ENCODE measurements at regions not wholly inside any gene's neighbourhood (a gene's known extent, or its start where the extent isn't known, plus 50 kb on each side); places are given as distances from the start of the nearest gene placed in this dataset.
"Not testable (repeated sequence)": the region's sequence is repeated elsewhere in the genome, so short reads cannot be mapped to it uniquely, and the experiment has no call there.

DNA sequence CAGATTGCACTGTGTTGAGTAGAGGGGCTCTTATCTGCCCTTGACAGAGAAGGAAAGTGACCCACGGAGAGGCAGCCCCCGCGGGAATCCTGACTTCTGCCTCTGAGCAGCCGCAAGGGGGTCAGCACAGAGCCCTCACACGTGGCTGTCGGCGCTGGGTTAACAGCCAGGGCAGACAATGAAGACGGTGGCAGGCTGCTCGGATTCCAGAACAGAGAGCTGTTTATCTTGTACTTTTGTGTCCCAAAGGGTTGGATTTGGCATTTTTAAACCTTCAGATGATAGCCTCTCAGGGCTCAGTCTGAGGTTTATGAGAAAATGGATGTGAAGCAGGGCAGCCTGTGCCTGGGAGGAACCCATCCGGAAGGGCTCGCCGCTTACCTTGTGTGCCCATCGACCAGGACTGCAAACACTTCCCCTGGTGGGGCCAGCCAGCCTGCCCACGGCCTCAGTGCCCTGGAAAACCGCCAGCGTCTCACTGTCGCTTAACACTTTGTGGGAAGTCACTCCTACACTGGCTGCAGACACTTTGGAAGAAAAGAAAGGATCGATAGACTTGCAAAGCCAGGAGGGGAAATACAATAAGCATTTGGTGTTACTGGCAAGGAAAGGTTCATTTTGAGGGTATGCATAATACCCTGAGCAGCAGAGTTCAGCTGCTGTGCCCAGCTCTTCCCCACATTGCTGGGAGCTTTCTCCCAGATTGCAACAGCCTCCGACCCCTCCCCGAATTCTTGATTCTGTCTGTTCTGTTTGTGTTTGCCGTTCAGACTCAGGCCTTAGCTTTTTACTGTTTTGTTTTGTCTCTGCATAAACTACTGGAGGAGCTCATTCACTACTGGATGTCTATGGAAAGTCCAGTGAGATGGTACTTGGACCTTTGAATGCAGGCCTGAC is 325.3 kb upstream of the MYT1L start:
- H3K4me3 ChIP-seq (ENCODE audit: low read depth, low read length): no peak overlapping the region

GRCh38 chr2:2655453-2656114 is 324.5 kb upstream of the MYT1L start:
- no peak overlapping the region for H3K4me3 ChIP-seq (ENCODE audit: low read depth, low read length)
- DNase-seq (ENCODE audit: low read depth): no peak

More for the DNA sequence above, 325.3 kb upstream of the MYT1L start:
- DNase-seq (ENCODE audit: low read depth): no peak

DNA sequence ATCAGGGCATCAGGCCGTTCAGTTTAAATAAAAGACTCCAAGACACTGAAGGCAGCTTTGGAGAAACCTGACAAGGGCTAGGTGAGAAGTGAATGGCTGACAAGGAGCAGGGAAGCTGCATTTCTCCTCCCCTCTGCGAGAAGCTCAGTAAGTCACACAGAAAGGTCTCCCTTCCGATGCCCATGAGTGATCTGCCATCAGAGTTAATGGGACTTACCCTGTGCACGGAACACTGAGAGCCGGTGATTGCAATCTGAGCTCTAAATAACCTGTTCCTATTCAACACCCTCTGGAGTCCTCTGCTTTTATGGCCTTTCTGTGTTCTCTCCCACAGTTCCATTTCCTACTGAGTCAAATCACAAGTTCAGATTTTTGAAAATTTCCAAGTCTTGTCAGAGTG is 322.2 kb upstream of the MYT1L start:
- no peak for DNase-seq (ENCODE audit: low read depth)
- H3K4me3 ChIP-seq (ENCODE audit: low read depth, low read length): no peak overlapping the region

GRCh38 chr2:2650608-2651375 is 319.7 kb upstream of the MYT1L start:
- no peak for DNase-seq (ENCODE audit: low read depth)
- H3K4me3 ChIP-seq (ENCODE audit: low read depth, low read length): no peak overlapping the region

DNA sequence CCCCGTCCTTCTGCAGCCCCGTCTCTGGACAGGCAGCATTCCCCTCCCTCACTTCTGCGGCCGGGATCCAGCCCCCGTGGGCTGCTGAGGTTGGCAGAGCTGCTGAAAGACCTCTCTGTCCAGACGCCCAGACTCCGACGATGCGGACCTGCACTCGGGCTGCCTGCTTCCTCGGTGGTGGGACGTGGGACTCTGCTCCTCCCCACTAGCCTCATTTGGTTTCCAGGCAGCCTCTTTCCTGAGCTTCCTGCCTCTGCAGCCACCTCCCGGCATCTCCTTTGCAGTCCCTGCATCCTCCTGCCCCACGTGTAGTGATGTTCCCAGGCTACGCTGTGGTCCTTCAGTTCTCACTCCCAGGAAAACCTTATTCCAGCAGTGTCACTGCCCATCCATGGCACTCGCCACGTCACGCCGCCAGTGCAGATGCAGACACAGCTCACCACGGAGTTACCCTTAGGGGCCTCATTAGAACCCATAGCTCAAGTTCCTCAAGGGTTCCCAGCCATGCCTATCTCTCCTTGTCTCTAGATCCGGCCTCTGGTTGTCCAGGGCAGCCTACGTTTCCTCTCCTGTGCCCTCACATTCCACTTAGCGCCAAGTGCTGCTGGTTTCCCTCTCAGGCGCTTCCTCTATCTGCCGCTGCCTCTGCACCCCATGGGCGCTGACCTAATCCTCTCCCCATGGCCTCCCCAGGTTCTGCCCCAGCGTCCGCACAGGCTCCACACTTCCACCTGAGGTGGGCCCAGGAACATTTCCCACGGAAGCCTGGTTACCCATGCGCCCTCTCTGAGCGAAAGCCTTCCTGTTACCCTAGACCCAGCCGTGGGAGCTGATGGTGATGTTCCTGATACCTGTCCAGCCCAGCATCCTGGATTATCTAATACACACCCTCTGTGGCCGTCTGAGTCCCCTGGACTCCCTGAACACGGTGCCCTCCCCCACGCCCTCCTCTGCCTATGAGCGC is 318.3 kb upstream of the MYT1L start:
- H3K4me3 ChIP-seq (ENCODE audit: low read depth, low read length): no peak overlapping the region
- DNase-seq (ENCODE audit: low read depth): no peak

DNA sequence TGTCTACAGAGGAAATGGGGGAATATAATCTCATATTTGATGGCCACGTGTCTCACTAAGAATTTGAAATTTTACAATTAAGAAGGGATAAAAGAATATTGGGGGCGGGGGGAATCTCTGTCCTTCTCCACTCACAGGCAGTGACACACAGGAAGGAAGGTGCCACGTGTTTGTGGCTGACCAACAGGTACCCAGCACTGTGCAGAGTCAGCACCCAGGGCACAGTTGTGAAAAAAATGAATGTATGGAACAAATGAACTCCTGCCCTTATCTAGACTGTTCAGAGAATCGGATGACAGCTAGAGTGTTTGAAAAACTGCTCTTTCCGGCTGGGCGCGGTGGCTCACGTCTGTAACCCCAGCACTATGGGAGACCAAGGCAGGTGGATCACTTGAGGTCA is 317.0 kb upstream of the MYT1L start:
- no peak for DNase-seq (ENCODE audit: low read depth)
- H3K4me3 ChIP-seq (ENCODE audit: low read depth, low read length): no peak overlapping the region

DNA sequence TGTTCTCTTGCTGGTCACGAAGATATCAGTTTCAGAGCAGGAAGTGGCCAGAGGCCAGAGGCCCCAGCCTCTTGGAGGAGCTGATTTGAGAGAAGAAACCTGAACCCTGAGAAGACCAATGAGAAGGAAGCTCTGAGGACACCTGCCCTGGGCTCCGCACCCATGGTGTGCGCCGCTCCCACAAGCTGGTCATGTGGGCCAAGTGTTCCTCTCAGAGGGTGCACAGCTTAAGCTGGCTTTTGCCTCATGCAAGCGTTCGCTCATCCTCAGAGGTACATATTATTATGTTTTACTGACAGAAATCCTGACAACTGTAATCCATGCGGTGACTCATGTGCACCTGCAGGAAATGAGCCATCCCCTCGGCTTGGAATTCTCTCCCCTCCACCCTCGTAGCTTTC is 316.1 kb upstream of the MYT1L start:
- no peak overlapping the region for H3K4me3 ChIP-seq (ENCODE audit: low read depth, low read length)

DNA sequence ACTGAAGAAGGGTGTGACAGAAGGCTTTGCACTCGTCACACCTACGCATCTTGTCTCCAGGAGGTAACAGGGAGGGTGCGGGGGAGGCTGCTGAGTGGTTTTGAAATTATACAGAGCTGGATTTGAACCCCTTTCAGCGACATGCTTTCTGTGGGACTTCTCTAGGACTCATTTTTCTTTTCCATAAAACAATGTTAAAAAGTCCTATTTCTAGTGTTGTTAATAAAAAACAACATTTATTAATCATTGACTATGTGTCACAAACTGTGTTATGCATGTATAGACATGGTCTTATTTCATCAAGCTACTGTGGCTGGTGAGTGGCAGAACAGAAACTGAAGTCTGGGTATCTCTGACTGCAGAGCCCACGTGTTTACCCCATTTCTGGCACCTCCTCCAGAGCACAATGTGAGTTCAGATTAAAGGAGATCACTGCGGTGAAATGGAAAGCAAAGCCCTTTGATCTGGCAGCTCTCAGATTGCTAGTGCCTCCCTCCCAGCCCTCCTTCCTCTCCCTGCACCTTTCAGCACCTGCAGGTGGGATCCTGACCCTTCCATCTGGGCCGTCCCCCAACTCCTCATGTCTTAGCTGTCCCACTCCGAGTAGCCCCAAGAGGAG is 315.5 kb upstream of the MYT1L start:
- DNase-seq (ENCODE audit: low read depth): no peak
- H3K4me3 ChIP-seq (ENCODE audit: low read depth, low read length): no peak overlapping the region

More for the DNA sequence above, 316.1 kb upstream of the MYT1L start:
- DNase-seq (ENCODE audit: low read depth): no peak

DNA sequence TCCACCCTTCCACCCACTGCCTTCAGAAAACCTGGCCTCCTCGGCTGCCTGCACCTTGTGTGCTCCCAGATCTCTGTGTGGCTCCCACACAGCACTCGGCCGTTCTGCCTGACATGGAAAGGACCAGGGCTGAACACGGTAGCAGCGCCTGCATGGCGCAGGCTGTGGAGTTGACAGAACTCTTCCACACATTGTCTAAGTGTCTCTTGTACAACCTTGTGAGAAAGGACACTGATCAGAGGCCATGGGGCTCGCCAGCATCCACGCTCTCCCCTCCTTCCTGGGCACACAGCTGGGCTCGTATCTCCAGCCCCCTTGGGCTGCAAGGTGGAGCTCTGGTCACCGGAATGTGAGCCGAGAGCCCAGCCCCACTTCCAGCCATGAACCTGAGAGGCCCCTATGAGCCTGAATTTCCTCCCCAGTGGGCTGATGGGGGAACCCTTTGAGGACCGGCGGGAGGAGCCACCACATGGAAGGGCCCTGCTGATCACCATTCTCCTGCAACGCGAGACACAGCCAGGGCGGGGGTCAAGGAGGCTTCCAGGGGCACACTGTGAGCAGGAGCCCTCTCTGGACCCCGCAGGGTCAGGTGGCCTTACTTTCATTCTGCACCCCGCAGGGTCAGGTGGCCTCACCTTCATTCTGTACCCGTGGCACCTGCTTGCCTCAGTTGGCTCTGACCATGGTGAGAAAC is 314.2 kb upstream of the MYT1L start:
- H3K4me3 ChIP-seq (ENCODE audit: low read depth, low read length): no peak overlapping the region
- no peak for DNase-seq (ENCODE audit: low read depth)

- H3K4me3 ChIP-seq (ENCODE audit: low read depth, low read length); DNase-seq (ENCODE audit: low read depth): not testable (repeated sequence)
These were observed 313.7 kb upstream of the MYT1L start for GRCh38 chr2:2644751-2645150.

DNA sequence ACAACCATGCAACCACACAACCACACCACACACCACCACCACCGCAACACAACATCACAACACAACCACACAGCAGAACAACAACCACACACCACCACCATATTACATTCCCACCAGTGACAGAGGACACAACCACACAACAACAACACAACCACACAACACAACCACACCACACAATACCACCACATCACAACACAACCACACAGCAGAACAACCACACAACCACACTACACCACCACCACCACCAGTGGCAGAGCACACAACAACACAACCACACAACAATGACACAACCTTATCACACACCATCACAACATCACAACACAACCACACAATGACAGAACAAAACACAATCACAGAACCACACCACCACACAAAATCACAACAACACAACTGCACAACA is 313.0 kb upstream of the MYT1L start:
- no peak overlapping the region for H3K4me3 ChIP-seq (ENCODE audit: low read depth, low read length)
- no peak for DNase-seq (ENCODE audit: low read depth)

DNA sequence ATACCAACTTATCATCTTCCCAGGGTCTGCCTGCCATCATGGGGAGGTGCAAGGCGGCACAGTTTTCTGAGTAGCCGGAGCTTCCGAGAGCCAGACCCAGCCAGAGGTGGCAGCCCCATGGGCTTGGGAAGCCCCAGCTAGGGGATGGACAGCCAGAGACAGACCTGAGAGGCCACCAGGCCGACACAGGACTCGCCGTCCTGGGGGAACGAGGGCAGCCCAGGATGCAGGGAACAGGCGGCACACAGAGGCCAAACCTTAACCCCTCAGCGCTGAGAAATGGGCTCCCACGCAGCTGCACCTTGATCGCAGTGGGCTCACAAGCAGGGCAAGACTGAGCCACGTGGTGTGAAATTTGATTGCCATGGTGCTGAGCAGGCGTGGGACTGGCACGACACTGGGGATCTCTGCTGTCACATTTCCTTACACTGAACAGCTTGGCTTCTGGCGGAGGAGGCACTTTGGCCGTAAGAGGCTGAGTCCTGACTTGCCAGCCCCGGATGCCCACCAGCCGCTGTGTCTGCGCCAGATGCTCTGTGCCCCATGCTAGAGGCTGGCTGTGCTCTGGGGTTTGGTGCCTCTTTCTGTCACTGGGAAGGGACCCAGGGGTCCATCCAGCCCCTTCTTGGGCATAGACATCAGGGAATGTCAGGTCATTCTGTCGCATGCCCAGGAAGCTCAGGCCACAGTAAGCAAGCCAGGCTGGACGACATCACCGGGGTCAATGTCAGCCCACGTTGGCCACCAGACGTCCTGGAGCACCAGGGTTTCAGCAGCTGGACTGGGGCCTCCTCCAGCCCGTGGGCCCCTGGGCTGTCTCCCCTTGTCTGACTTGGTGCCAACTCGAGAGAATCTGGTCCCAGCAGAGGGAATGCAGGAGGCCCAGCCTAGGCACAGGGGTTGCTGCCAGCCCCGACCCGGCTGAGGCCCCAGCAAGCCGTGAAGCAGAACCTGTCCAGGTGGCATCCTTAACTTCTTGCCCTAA is 312.1 kb upstream of the MYT1L start:
- DNase-seq (ENCODE audit: low read depth): no peak
- no peak overlapping the region for H3K4me3 ChIP-seq (ENCODE audit: low read depth, low read length)

DNA sequence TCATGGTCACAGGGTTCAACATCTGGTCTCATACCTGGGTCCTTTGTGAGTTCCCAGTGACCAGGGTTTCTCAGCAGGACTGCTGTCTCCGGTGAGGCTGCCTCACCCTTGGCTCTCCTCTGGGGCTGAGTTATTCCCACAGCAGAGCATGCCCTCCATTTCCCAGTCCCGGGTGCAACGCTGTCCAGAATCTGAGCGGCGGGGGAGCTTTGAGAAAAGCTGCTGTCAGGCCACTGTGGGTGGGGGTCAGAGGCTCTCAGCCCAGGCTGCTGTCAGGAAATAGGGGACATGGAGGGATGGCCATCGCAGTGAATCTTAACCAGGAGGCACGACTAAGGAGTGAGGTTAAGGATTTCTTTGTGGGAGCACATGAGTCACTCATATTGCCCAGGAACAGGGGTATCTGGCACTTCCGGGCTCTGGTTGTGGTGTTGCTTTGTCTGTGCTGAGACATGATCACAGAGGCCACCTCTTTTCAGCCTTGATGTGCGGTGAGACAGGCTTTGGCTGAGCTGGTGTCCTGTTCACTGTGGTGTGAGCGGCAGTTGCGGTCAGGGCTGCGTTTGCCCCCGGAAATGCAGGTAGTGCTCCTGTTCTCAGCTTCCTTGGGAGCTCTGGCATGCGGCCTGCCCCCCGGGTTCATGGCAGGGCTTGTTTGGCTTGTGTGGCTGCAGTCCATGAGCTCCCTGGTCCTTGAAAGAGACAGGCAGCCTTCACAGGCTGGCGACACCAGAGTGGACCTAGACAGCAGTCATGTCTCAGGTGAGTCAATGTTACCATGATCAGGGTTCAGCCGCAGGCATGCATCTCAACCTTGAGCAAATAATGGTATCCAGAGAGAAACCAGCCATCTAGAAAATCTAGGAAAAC is 310.7 kb upstream of the MYT1L start:
- no peak overlapping the region for H3K4me3 ChIP-seq (ENCODE audit: low read depth, low read length)
- DNase-seq (ENCODE audit: low read depth): no peak

DNA sequence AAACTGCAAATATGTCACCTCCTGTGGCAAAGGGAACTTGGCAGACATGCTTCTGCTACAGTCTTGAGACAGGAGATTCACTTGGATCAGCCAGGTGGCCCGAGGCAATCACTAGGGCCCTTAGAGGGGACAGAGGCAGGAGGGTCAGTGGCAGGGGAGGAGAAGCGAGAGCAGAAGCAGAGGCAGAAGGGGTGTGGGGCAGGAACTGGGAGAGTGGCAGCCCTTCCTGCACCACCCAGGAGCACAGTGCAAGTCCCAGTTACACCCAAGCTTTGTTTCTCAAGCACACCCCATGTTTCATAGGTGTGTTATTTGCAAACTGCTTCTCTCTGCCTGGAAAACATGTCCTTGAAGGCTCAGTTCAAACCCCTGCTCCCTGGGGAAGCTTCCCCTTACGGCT is 309.7 kb upstream of the MYT1L start:
- DNase-seq (ENCODE audit: low read depth): no peak
- no peak overlapping the region for H3K4me3 ChIP-seq (ENCODE audit: low read depth, low read length)

DNA sequence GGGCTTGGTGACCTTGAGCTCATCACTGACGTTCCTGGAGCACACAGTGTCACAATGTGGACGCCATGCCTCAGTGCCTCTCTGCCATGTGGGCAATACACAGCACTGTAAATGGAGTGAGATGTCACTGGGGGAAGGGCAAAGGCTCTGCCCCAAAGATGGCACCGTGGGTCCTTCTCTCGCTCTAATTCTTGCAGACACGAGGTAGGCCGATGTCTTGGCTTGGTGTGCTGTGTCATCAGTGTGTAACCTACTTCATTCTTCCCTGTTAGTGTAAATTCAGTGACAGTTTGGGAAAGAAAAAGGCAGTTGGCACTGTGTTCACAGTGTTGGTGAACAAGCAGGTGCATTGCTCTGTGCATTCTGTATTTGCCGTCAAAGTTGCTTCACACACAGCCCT is 309.3 kb upstream of the MYT1L start:
- DNase-seq (ENCODE audit: low read depth): no peak
- H3K4me3 ChIP-seq (ENCODE audit: low read depth, low read length): no peak overlapping the region
